ENCODE measurements at regions not wholly inside any gene's neighbourhood (a gene's known extent, or its start where the extent isn't known, plus 50 kb on each side); places are given as distances from the start of the nearest gene placed in this dataset.

DNA sequence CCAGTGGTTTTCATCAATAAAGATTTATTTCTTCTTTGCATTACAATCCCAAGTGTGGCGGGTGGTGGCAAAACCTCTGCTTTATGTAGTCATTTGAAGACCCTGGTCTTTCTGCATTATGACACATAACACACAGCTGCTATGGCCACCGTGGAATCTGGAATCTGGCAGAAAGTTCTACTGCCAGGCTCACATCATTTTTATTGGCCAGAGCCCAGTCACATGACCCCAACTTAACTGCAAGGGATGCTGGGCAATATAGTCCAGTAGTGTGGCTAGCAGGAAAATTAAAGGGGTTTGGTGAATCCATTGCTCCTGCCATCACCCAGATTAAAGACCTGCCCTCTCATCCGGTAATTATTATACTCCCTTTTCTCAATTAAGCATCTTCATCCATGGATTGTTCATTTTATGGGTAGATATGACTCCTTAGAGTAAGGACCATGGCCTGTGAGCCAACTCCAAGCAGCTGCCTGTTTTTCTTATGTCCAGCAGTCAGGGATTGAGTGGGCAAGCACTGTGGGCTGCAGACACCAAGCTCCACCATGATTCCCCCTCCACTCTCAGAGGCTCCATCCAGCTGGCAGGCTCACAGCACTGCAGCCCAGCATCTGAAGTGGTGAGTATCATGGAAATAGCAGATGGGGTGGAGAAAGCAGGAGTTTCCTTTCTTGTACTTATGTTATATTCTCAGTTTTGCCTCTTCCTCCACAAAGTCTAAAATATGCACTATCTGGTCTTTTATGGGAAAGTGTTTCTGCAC, 1030.7 kb downstream of the AACS start (continued):
- no peak for TF ChIP-seq REST (IDR thresholded peaks at IDR 0.05; ENCODE audit: unreplicated experiment)
- TF ChIP-seq, protein P1, sequence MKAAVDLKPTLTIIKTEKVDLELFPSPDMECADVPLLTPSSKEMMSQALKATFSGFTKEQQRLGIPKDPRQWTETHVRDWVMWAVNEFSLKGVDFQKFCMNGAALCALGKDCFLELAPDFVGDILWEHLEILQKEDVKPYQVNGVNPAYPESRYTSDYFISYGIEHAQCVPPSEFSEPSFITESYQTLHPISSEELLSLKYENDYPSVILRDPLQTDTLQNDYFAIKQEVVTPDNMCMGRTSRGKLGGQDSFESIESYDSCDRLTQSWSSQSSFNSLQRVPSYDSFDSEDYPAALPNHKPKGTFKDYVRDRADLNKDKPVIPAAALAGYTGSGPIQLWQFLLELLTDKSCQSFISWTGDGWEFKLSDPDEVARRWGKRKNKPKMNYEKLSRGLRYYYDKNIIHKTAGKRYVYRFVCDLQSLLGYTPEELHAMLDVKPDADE (IDR thresholded peaks at IDR 0.05) = no peak

DNA sequence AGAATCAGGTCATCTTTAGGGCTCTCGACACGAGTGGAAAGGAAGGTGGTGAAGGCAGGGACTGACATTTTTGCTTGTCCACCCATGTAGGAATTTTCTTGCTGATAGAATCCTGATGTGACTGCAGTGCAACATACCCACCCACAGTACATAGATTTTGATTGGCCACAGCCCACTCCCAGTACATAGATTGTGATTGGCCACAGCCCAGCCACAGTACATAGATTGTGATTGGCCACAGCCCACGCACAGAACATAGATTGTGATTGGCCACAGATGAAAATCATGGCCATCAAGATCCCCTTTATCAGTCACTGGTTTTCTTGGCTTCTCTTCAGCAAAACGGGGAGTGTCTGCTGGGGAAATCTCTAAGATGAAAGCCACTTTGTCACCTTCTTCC, 1041.5 kb downstream of the AACS start:
- ATAC-seq (no peak), DNase-seq (ENCODE audit: low spot score) (no peak)
- Histone ChIP-seq H3K27me3 (ENCODE audit: insufficient read depth) (no peaks in the 10 kb centered on the region), H3F3A (replicated peaks; ENCODE audit: low read depth) (no peaks in the 10 kb centered on the region), H3K9me2 (ENCODE audit: insufficient read depth) (no peaks in the 10 kb centered on the region), H3K4me2 (no peak overlapping the region), H2AFZ (no peak overlapping the region), H3K4me3 (no peak overlapping the region), H3K4me1 (ENCODE audit: insufficient read depth) (no peaks in the 10 kb centered on the region), H4K20me1 (replicated peaks; ENCODE audit: insufficient read depth) (no peaks in the 10 kb centered on the region), H3K27ac (ENCODE audit: low read depth) (no peak overlapping the region), H3K36me3 (ENCODE audit: insufficient read depth) (no peaks in the 10 kb centered on the region; the same call in none of the 2 replicates), H3K79me2 (replicated peaks; ENCODE audit: insufficient read depth) (no peaks in the 10 kb centered on the region)
- Mint-ChIP-seq H3K4me3 (no peak overlapping the region), H3K27me3 (ENCODE audit: insufficient read depth, low read depth, poor library complexity) (no peaks in the 10 kb centered on the region), H3K4me1 (no peaks in the 10 kb centered on the region), H3K36me3 (ENCODE audit: low read depth) (peaks cover 31% of the 10 kb centered on the region), H3K27ac (no peak overlapping the region), H3K9me3 (peaks cover 100% of the 10 kb centered on the region)
- TF ChIP-seq, protein P2, sequence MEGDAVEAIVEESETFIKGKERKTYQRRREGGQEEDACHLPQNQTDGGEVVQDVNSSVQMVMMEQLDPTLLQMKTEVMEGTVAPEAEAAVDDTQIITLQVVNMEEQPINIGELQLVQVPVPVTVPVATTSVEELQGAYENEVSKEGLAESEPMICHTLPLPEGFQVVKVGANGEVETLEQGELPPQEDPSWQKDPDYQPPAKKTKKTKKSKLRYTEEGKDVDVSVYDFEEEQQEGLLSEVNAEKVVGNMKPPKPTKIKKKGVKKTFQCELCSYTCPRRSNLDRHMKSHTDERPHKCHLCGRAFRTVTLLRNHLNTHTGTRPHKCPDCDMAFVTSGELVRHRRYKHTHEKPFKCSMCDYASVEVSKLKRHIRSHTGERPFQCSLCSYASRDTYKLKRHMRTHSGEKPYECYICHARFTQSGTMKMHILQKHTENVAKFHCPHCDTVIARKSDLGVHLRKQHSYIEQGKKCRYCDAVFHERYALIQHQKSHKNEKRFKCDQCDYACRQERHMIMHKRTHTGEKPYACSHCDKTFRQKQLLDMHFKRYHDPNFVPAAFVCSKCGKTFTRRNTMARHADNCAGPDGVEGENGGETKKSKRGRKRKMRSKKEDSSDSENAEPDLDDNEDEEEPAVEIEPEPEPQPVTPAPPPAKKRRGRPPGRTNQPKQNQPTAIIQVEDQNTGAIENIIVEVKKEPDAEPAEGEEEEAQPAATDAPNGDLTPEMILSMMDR (conservative IDR thresholded peaks at IDR 0.05; ENCODE audit: low read depth in 2 of 2) = no peak
- TF ChIP-seq REST (IDR thresholded peaks at IDR 0.05; ENCODE audit: unreplicated experiment) = no peak
- TF ChIP-seq ZNF462 (CRISPR knock-in tag; IDR thresholded peaks at IDR 0.05) = no peak
- TF ChIP-seq STAT1 (IDR thresholded peaks at IDR 0.05; ENCODE audit: unreplicated experiment) = no peak
- no peak for TF ChIP-seq NANOG (IDR thresholded peaks at IDR 0.05; ENCODE audit: borderline replicate concordance)
